ENCODE measurements at regions not wholly inside any gene's neighbourhood (a gene's known extent, or its start where the extent isn't known, plus 50 kb on each side); places are given as distances from the start of the nearest gene placed in this dataset.
"Not testable (repeated sequence)": the region's sequence is repeated elsewhere in the genome, so short reads cannot be mapped to it uniquely, and the experiment has no call there.

GRCh38 chr1:81312272-81312754, 488.4 kb upstream of the ADGRL2 start:
- no peak for DNase-seq

- no peak for DNase-seq
These were observed 490.5 kb upstream of the ADGRL2 start for GRCh38 chr1:81310250-81310649.

GRCh38 chr1:81308191-81308590, 492.5 kb upstream of the ADGRL2 start:
- no peak for DNase-seq

GRCh38 chr1:81307786-81308185, 492.9 kb upstream of the ADGRL2 start:
- DNase-seq, result no peak

- DNase-seq, result no peak
These were observed 494.7 kb upstream of the ADGRL2 start for GRCh38 chr1:81305997-81306452.

- DNase-seq, result no peak
These were observed 496.5 kb upstream of the ADGRL2 start for GRCh38 chr1:81304187-81304586.

GRCh38 chr1:81299892-81300291, 500.8 kb upstream of the ADGRL2 start:
- DNase-seq, result no peak

- no peak for DNase-seq
These were observed 502.5 kb upstream of the ADGRL2 start for GRCh38 chr1:81298266-81298665.

GRCh38 chr1:81296601-81297000, 504.1 kb upstream of the ADGRL2 start:
- DNase-seq, result no peak

- DNase-seq, result no peak
These were observed 510.4 kb upstream of the ADGRL2 start for GRCh38 chr1:81290326-81290725.

- DNase-seq, result no peak
These were observed 512.0 kb upstream of the ADGRL2 start for GRCh38 chr1:81288689-81289088.

- no peak for DNase-seq
These were observed 513.2 kb upstream of the ADGRL2 start for GRCh38 chr1:81287411-81288080.

GRCh38 chr1:81270051-81270450, 530.7 kb upstream of the ADGRL2 start:
- no peak for DNase-seq

- no peak for DNase-seq
These were observed 535.8 kb upstream of the ADGRL2 start for GRCh38 chr1:81264976-81265375.

- no peak for DNase-seq
These were observed 540.9 kb upstream of the ADGRL2 start for GRCh38 chr1:81259625-81260411.

- no peak for DNase-seq
These were observed 546.2 kb upstream of the ADGRL2 start for GRCh38 chr1:81254560-81254959.

GRCh38 chr1:81254068-81254467, 546.7 kb upstream of the ADGRL2 start:
- no peak for DNase-seq

GRCh38 chr1:81252471-81253151, 548.1 kb upstream of the ADGRL2 start:
- DNase-seq, result no peak

- not testable (repeated sequence) for DNase-seq
These were observed 549.9 kb upstream of the ADGRL2 start for GRCh38 chr1:81250825-81251224.

- DNase-seq, result not testable (repeated sequence)
These were observed 555.5 kb upstream of the ADGRL2 start for GRCh38 chr1:81245084-81245715.

- not testable (repeated sequence) for DNase-seq
These were observed 556.1 kb upstream of the ADGRL2 start for GRCh38 chr1:81244612-81245011.

GRCh38 chr1:81242103-81242502, 558.6 kb upstream of the ADGRL2 start:
- no peak for DNase-seq

GRCh38 chr1:81238129-81238528, 562.6 kb upstream of the ADGRL2 start:
- no peak for DNase-seq
